ENCODE measurements at regions not wholly inside any gene's neighbourhood (a gene's known extent, or its start where the extent isn't known, plus 50 kb on each side); places are given as distances from the start of the nearest gene placed in this dataset.
"Not testable (repeated sequence)": the region's sequence is repeated elsewhere in the genome, so short reads cannot be mapped to it uniquely, and the experiment has no call there.

GRCh38 chr13:100811928-100812327 is 137.3 kb upstream of the TMTC4 start:
- no peak for DNase-seq (ENCODE audit: low read depth, low spot score)

GRCh38 chr13:100811024-100811865 is 136.7 kb upstream of the TMTC4 start:
- no peak for DNase-seq (ENCODE audit: low read depth, low spot score)

- DNase-seq (ENCODE audit: low read depth, low spot score) = no peak
Observed at GRCh38 chr13:100810481-100810880, 135.9 kb upstream of the TMTC4 start.

- DNase-seq (ENCODE audit: low read depth, low spot score) = no peak
Observed at GRCh38 chr13:100809856-100810255, 135.3 kb upstream of the TMTC4 start.

GRCh38 chr13:100809129-100809390 is 134.5 kb upstream of the TMTC4 start:
- DNase-seq (ENCODE audit: low read depth, low spot score) = no peak

DNA sequence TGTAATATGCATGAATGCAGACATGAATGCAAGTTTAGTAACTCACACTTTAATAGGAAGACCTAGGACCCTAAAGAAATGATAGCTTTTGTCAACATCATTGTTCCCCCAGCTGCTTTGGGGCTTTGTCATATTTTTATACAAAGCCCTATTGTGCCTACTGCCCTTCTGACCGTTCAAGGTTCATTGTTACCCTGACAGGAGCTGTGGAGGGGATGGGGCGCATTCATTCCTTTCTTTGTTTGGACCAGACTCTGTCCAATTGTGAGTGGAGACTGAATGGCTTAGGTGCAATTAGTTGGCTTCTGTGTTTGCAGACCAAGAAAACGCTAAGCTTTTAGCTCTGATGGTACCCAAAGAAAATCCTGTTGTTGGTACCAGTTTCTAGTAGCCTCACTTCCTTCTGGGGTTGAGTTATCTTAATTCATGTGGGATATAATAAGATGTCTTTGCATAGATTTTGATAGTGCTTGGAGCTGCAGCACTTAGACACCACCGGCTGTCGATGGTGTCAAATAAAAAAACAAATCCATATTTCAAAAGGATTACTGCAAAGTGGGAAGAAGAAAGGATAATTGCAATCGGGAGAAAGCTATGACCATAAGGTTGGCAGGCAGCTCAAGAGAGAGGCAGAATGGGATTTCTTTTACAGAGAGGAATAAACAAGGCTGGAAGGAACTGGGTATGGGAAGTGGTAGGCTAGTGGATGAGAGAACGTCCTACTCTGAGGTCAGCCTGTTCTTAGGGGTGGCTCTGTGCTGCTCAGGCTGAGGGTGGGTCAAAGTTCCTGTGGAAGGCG is 133.9 kb upstream of the TMTC4 start:
- DNase-seq (ENCODE audit: low read depth, low spot score) = no peak

DNA sequence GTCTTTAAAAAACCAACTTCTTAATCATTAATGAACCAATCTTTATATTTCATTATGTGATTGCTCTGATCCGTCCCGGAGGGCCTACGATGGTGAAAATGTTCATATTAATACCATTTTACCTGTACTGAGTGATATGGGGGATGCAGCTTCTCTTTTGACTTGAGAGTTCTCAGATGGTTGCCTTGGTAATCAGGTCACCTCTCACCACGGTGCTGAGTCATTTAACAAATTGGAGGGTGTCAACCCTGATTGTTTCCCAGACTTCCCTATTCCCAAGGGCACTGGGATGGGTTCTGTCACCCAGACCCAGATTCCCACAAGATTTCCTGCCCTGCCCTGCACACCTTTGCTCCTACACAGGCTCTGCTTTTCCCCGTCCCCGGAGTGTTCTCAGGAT is 128.5 kb upstream of the TMTC4 start:
- DNase-seq (ENCODE audit: low read depth, low spot score) = no peak

DNA sequence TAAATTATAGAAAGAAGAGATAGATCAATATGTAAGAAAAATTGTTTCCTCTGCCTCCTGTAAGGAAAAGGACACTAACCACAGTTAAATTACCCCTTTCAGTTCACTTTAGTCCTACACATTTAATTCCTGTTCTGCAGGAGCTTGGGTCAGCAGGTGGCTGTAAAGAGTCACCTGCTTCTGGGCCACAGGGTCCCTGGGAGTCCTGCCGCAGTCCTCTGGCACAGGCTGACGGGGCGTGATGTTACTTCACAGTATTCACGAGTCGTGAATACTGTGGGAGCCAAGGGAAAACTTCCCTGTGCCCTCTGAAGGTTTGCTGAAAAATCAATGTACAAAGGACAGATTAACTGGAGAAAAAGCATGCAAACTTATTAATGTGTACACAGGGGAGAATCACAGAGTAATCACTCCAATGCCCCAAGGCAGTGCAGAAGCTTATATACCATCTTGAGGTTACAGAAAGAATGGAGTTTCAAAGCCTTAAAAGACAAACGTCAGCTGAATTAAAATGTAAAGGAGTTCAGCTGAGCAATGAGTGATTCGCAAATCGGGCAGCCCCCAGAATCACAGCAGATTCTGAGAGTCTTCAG is 125.8 kb upstream of the TMTC4 start:
- no peak for DNase-seq (ENCODE audit: low read depth, low spot score)

DNA sequence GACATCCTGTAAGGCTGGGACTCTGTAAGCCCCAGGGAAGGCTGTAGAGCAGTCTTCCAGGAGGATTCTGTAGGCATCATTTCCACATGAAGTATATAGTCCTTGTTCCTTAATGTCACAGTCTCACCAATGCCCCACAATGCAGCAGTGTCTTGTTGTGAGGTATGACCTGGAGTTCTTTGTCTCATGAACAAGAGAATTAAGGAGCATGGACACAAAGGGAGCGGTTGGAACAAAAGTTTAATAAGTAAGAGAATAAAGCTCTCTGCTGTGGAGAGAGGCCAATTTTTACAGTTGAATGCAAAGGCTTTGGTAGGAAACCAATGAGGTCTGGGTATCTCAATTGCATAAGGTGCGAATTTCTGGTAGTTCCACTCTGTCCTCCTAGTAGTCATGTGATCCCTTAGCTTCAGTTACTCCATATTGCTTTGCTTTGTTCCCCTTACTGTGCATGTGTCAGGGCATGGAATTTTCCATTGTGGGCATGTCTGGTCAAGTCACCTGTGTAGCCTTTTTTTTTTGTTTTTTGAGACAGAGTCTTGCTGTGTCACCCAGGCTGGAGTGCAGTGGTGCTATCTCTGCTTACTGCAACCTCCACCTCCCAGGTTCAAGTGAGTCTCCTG is 124.3 kb upstream of the TMTC4 start:
- no peak for DNase-seq (ENCODE audit: low read depth, low spot score)

GRCh38 chr13:100797921-100798320 is 123.3 kb upstream of the TMTC4 start:
- no peak for DNase-seq (ENCODE audit: low read depth, low spot score)

DNA sequence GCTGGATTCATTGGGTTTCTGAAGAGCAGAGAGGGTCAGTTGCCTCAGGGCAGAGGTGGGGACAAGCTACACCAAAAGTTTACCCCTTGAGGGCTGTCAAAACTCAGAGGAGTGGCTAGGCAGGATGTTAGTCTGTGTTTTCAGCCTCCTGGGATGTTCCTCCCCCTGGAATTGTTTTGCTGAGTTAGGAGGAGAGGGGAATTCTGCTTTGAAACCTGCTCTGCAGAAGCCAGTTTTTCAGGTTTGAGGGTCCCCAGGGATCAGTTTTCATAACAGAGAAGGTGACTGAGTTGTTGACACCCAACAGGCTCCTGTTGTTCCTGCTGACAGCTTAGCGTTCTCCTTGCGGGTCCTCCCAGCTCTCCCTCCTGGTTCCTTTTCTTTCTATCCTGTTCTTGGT is 121.9 kb upstream of the TMTC4 start:
- DNase-seq (ENCODE audit: low read depth, low spot score) = no peak

DNA sequence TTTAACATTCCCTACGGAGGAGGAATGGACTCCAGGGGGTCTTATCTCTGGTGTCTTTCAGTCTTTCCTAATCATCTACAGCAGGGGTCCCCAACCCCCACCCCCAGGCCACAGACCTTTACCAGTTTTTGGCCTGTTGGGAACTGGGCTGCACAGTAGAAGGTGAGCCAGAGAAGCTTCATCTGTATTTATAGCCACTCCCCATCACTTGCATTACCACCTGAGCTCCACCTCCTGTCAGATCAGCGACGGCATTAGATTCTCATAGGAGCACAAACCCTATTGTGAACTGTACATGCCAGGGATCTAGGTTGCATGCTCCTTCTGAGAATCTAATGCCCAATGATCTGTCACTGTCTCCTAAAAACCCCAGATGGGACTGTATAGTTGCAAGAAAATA is 120.0 kb upstream of the TMTC4 start:
- DNase-seq (ENCODE audit: low read depth, low spot score) = no peak

DNA sequence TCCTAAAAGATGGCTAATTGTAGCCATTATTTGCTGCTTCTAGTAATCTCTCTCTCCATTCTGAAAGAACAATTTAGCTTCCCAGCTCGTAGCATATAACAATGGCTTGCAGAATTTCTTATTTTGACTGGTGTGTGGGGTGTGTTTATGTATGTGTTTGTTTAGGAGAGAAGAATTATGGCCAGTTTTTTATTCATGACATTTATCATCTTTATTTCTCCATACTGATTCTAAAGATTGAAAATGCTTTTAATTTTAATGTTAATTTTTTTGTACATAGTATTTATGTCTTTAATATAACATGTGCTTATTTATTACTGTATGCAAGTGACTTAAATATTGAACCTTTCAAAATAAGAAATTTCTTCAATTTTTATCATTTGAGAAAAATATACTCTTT is 115.8 kb upstream of the TMTC4 start:
- DNase-seq (ENCODE audit: low read depth, low spot score) = no peak

DNA sequence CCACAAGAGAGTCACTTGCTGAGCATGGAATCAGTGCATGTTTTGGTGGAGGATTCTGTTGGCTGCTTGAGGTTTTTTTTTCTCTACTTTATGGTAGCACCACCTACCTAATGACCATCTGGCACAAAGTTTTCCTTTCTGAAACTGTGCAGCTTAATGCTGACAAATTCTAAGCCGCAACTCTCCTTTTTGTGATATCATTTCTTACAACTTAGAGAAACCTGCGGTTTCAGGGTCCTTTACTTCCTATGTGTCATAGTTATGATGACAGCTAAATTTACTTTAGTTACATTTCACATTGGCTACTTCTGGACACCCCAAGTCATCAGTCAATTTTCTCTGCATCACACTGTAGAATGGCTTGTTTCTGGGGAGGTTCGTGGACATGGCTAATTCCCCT is 115.4 kb upstream of the TMTC4 start:
- DNase-seq (ENCODE audit: low read depth, low spot score) = no peak

- no peak for DNase-seq (ENCODE audit: low read depth, low spot score)
Observed at GRCh38 chr13:100789481-100789880, 114.9 kb upstream of the TMTC4 start.

GRCh38 chr13:100789025-100789424 is 114.4 kb upstream of the TMTC4 start:
- DNase-seq (ENCODE audit: low read depth, low spot score) = no peak

GRCh38 chr13:100788540-100788939 is 113.9 kb upstream of the TMTC4 start:
- DNase-seq (ENCODE audit: low read depth, low spot score) = no peak

- no peak for DNase-seq (ENCODE audit: low read depth, low spot score)
Observed at GRCh38 chr13:100787899-100788298, 113.3 kb upstream of the TMTC4 start.

DNA sequence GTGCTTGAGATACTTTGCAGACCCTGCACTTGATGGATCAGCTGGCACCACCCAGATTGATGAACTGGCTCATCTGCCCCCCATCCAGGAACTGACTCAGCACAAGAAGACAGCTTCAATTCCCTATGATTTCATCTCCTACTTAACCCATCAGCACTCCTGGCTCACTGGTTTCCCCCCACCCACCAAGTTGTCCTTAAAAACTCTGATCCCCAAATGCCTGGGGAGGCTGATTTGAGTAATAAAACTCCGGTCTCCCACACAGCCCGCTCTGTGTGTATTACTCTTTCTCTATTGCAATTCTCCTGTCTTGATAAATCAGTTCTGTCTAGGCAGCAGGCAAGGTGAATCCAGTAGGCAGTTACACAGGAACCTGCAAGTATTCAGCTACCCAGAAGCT is 102.1 kb upstream of the TMTC4 start:
- not testable (repeated sequence) for DNase-seq (ENCODE audit: low read depth, low spot score)

GRCh38 chr13:100773923-100774663 is 99.5 kb upstream of the TMTC4 start:
- no peak for DNase-seq (ENCODE audit: low read depth, low spot score)

GRCh38 chr13:100773429-100773828 is 98.8 kb upstream of the TMTC4 start:
- no peak for DNase-seq (ENCODE audit: low read depth, low spot score)

GRCh38 chr13:100767192-100767591 is 92.6 kb upstream of the TMTC4 start:
- no peak for DNase-seq (ENCODE audit: low read depth, low spot score)
